ENCODE measurements at regions not wholly inside any gene's neighbourhood (a gene's known extent, or its start where the extent isn't known, plus 50 kb on each side); places are given as distances from the start of the nearest gene placed in this dataset.

GRCh38 chr9:22241611-22242010, 205.0 kb upstream of the DMRTA1 start:
- TF ChIP-seq CTCF (IDR thresholded peaks at IDR 0.05) (no peak), ZFX (IDR thresholded peaks at IDR 0.05; ENCODE audit: borderline replicate concordance) (no peak)

All from 22Rv1 (cell line).